ENCODE measurements at regions not wholly inside any gene's neighbourhood (a gene's known extent, or its start where the extent isn't known, plus 50 kb on each side); places are given as distances from the start of the nearest gene placed in this dataset.

GRCh38 chr6:16816891-16817290 is 55.6 kb upstream of the ATXN1 start:
- ChIA-PET CTCF (no interaction called here), POLR2A (no interaction called here)
- 55% methylated on average over 3 of the region's 3 CpGs for WGBS (ENCODE audit: low lambda C conversion rate)
- no peaks in the 10 kb centered on the region for H3K4me1 ChIP-seq (ENCODE audit: control insufficient read depth in 1 of 2, insufficient read depth in 2 of 2, low read depth in 1 of 2, low read length in 1 of 2)
- no peak overlapping the region for H3K4me2 ChIP-seq
- H3K36me3 ChIP-seq (replicated peaks in 1 of 2; ENCODE audit: control insufficient read depth in 1 of 2, insufficient read depth in 2 of 2, low read length in 1 of 2): no peaks in the 10 kb centered on the region
- TF ChIP-seq SMC3 (IDR thresholded peaks at IDR 0.05; ENCODE audit: low read depth, low read length) (no peak), MEF2A (IDR thresholded peaks at IDR 0.05; ENCODE audit: borderline replicate concordance, low read depth) (no peak), TEAD4 (IDR thresholded peaks at IDR 0.05; ENCODE audit: borderline replicate concordance, insufficient read depth) (no peak), SIN3A (IDR thresholded peaks at IDR 0.05; ENCODE audit: borderline replicate concordance, low read depth, low read length) (no peak), TCF12 (IDR thresholded peaks at IDR 0.05) (no peak), MXI1 (IDR thresholded peaks at IDR 0.05; ENCODE audit: low read depth, low read length) (no peak), USF2 (IDR thresholded peaks at IDR 0.05; ENCODE audit: borderline replicate concordance, low read depth, low read length) (no peak), ZBTB33 (IDR thresholded peaks at IDR 0.05; ENCODE audit: borderline replicate concordance, low read depth) (no peak), GATA2 (CRISPR knock-in tag; IDR thresholded peaks at IDR 0.05) (no peak), NRF1 (IDR thresholded peaks at IDR 0.05; ENCODE audit: low read depth, low read length) (no peak), NFIC (IDR thresholded peaks at IDR 0.05; ENCODE audit: borderline replicate concordance) (no peak), MAX (IDR thresholded peaks at IDR 0.05; ENCODE audit: low read depth) (no peak), RCOR1 (IDR thresholded peaks at IDR 0.05; ENCODE audit: low read length) (no peak), ELF1 (IDR thresholded peaks at IDR 0.05) (no peak), IRF3 (IDR thresholded peaks at IDR 0.05; ENCODE audit: low read depth, low read length) (no peak), JUND (IDR thresholded peaks at IDR 0.05) (no peak)
- peaks cover 13% of the 10 kb centered on the region; the same call in 1 of the 2 replicates for H3K9me3 ChIP-seq
- no peaks in the 10 kb centered on the region for H3K9me2 ChIP-seq
- no peaks in the 10 kb centered on the region for H4K20me1 ChIP-seq (ENCODE audit: insufficient read depth)
- no peak overlapping the region for H3K4me3 ChIP-seq (ENCODE audit: low read depth in 2 of 2, low read length in 1 of 2)
- H3K9ac ChIP-seq: no peak overlapping the region
- H3K27me3 ChIP-seq (ENCODE audit: insufficient read depth): no peaks in the 10 kb centered on the region
- H3F3A ChIP-seq (replicated peaks; ENCODE audit: insufficient read depth): peaks cover 3% of the 10 kb centered on the region
- no peaks in the 10 kb centered on the region for H3K79me2 ChIP-seq (ENCODE audit: insufficient read depth)
- no peak overlapping the region for H3K27ac ChIP-seq (ENCODE audit: low read depth in 2 of 2, low read length in 1 of 2)
- no peak for DNase-seq
- H2AFZ ChIP-seq (ENCODE audit: low read depth): no peak overlapping the region
